Memory B cell (primary cell): ENCODE measurements at regions not wholly inside any gene's neighbourhood (a gene's known extent, or its start where the extent isn't known, plus 50 kb on each side); places are given as distances from the start of the nearest gene placed in this dataset.

Experiments used
- ATAC-seq: fragments of 150-1000 bp; cut with Tn5 transposase; 2 replicates; pipeline ENCODE4 v1.10.0; 2021; ENCODE audit warnings: low read depth, mild to moderate bottlenecking, moderate library complexity
- DNase-seq, 2 donors: peaks; one replicate each; pipeline ENCODE4 v3.0.0; 2022; ENCODE audit warnings: low spot score in 2 of 2
- H3K27ac Mint-ChIP-seq: one replicate; pipeline ENCODE4 v1.8.0; 2022; ENCODE audit warnings: mild to moderate bottlenecking, moderate library complexity, mixed read lengths
- H3K27me3 Mint-ChIP-seq: one replicate; pipeline ENCODE4 v1.8.0; 2022; ENCODE audit warnings: mixed read lengths
- H3K36me3 Mint-ChIP-seq: one replicate; pipeline ENCODE4 v1.8.0; 2022; ENCODE audit warnings: mild to moderate bottlenecking, mixed read lengths
- H3K4me1 Mint-ChIP-seq: one replicate; pipeline ENCODE4 v1.8.0; 2022; ENCODE audit warnings: mixed read lengths
- H3K4me3 Mint-ChIP-seq: one replicate; pipeline ENCODE4 v1.8.0; 2022; ENCODE audit warnings: mild to moderate bottlenecking, moderate library complexity, mixed read lengths
- H3K9me3 Mint-ChIP-seq: one replicate; pipeline ENCODE4 v1.8.0; 2022; ENCODE audit warnings: mixed read lengths

- no peaks in the 10 kb centered on the region for H3K36me3 Mint-ChIP-seq
- no peak overlapping the region for H3K4me3 Mint-ChIP-seq
- no peak overlapping the region for H3K27ac Mint-ChIP-seq
- DNase-seq (no peak), ATAC-seq (no peak)
- no peaks in the 10 kb centered on the region for H3K4me1 Mint-ChIP-seq
- H3K27me3 Mint-ChIP-seq = no peaks in the 10 kb centered on the region
- H3K9me3 Mint-ChIP-seq = no peaks in the 10 kb centered on the region
Observed at GRCh38 chr1:57729181-57729580, 305.3 kb upstream of the DAB1 start.

DNA sequence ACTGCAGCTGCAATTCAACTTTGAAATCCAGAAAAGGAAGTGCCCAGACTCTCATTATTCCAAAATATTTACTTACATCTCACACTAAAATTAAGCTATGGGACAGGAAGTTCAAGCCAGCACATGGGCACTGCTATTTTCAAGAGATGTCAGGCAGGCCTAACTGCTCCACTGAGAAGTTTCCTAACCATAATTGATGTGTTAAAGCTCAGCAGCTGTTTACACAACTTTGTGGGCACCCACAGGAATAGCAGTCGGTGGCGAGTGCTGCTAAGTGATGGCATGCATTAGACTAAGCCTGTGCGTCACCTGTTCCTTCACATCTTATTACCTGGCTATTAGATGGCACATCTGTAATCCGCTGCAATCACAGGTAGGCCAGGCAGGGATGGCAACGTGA is 303.3 kb upstream of the DAB1 start:
- Mint-ChIP-seq H3K27me3 (no peaks in the 10 kb centered on the region), H3K36me3 (no peaks in the 10 kb centered on the region), H3K9me3 (no peaks in the 10 kb centered on the region), H3K27ac (no peak overlapping the region), H3K4me1 (peaks cover 2% of the 10 kb centered on the region), H3K4me3 (no peak overlapping the region)
- no peak for ATAC-seq
- no peak for DNase-seq

GRCh38 chr1:57725318-57725717 is 301.5 kb upstream of the DAB1 start:
- Mint-ChIP-seq H3K27me3 (no peaks in the 10 kb centered on the region), H3K36me3 (no peaks in the 10 kb centered on the region), H3K4me3 (no peak overlapping the region), H3K9me3 (no peaks in the 10 kb centered on the region), H3K27ac (no peak overlapping the region), H3K4me1 (peaks cover 2% of the 10 kb centered on the region)
- ATAC-seq = no peak
- no peak for DNase-seq

GRCh38 chr1:57724535-57724934 is 300.7 kb upstream of the DAB1 start:
- no peak overlapping the region for H3K4me3 Mint-ChIP-seq
- no peaks in the 10 kb centered on the region for H3K9me3 Mint-ChIP-seq
- no peaks in the 10 kb centered on the region for H3K27me3 Mint-ChIP-seq
- DNase-seq (no peak), ATAC-seq (no peak)
- H3K4me1 Mint-ChIP-seq = peaks cover 2% of the 10 kb centered on the region
- no peaks in the 10 kb centered on the region for H3K36me3 Mint-ChIP-seq
- H3K27ac Mint-ChIP-seq = no peak overlapping the region

DNA sequence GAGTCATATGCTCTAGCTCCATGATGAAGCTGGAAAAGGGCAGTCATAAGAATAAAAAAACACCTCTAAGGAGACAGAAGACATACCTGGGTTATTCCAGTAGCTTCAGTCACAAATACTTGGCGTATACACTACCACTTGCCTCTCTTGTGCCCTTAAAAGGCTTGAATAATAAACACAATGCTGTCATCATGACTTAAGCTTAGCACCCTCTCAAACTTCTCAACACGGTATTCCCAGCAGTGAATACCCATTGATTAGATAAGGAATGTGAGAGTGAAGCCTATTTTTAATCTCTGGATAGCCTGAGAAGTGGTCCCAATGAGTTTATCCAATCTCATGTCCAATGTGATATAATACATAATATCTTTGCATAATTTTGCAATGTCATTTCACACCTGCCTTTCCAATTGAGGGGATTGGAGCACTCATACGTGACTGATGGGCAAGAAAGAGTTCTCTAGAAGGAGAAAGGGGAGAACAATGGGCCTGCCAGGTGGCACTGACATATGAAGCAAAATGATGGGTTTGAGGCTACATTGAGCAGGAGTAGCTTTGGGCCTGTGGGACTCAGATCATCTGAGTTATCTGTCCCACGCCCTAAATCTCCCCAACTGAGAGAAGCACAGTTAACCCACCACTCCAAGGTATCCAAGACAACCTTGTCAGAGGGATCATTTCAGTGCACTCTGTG is 298.6 kb upstream of the DAB1 start:
- no peaks in the 10 kb centered on the region for H3K9me3 Mint-ChIP-seq
- H3K36me3 Mint-ChIP-seq = no peaks in the 10 kb centered on the region
- peaks cover 2% of the 10 kb centered on the region for H3K4me1 Mint-ChIP-seq
- DNase-seq = no peak
- no peak for ATAC-seq
- no peaks in the 10 kb centered on the region for H3K27me3 Mint-ChIP-seq
- no peak overlapping the region for H3K27ac Mint-ChIP-seq
- no peak overlapping the region for H3K4me3 Mint-ChIP-seq

DNA sequence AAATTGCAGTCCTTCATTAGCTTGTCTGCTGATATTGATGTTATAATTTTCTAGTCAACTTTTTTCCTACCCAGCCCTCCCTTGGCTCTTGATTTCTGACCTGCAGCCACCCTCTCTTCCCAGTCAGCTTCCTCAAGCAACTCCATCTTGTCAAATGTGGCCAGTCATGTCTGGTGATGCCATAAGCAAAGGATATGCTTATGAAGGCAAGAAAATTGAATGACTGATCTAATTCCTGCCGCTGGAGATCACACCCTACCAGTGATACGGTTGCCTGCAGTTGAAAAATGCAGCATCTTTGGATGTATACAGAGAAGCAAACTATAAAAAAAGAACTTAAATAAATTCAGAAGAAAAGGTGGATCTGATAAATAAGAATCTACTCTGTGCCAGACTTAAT is 297.1 kb upstream of the DAB1 start:
- no peaks in the 10 kb centered on the region for H3K27me3 Mint-ChIP-seq
- no peaks in the 10 kb centered on the region for H3K9me3 Mint-ChIP-seq
- ATAC-seq (no peak), DNase-seq (no peak)
- H3K4me1 Mint-ChIP-seq = peaks cover 2% of the 10 kb centered on the region
- H3K4me3 Mint-ChIP-seq = no peak overlapping the region
- H3K27ac Mint-ChIP-seq = no peak overlapping the region
- no peaks in the 10 kb centered on the region for H3K36me3 Mint-ChIP-seq

- Mint-ChIP-seq H3K36me3 (no peaks in the 10 kb centered on the region), H3K4me3 (no peak overlapping the region), H3K4me1 (peaks cover 2% of the 10 kb centered on the region), H3K27me3 (no peaks in the 10 kb centered on the region), H3K9me3 (no peaks in the 10 kb centered on the region), H3K27ac (no peak overlapping the region)
- DNase-seq (no peak), ATAC-seq (no peak)
Observed at GRCh38 chr1:57719274-57719673, 295.4 kb upstream of the DAB1 start.

GRCh38 chr1:57713501-57713900 is 289.6 kb upstream of the DAB1 start:
- Mint-ChIP-seq H3K4me3 (no peak overlapping the region), H3K27me3 (peaks cover 8% of the 10 kb centered on the region), H3K36me3 (no peaks in the 10 kb centered on the region), H3K27ac (no peak overlapping the region), H3K4me1 (no peaks in the 10 kb centered on the region), H3K9me3 (no peaks in the 10 kb centered on the region)
- DNase-seq (no peak), ATAC-seq (no peak)

GRCh38 chr1:57712846-57713245 is 289.0 kb upstream of the DAB1 start:
- no peak overlapping the region for H3K4me3 Mint-ChIP-seq
- peaks cover 8% of the 10 kb centered on the region for H3K27me3 Mint-ChIP-seq
- DNase-seq = no peak
- H3K36me3 Mint-ChIP-seq = no peaks in the 10 kb centered on the region
- ATAC-seq = no peak
- no peaks in the 10 kb centered on the region for H3K4me1 Mint-ChIP-seq
- no peak overlapping the region for H3K27ac Mint-ChIP-seq
- H3K9me3 Mint-ChIP-seq = no peaks in the 10 kb centered on the region

DNA sequence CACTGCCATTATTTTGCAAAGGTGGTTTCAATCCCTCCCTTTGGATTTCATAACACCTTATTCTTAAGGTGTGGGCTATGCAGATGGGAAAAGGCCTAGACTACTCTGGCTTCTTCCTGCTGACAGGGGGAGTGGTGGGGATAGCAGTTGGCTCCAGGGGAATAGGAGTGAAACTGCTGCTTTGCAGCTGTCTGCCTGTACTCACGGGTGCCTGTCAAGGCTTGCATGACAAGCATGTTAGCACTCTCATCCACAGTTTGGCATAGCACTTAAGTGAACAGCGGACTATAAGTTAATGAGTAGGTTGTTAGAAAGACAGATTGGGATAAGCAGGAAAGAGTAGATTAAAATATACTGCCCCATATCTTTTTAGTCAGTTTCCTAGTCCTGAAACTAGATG is 287.5 kb upstream of the DAB1 start:
- no peak for ATAC-seq
- Mint-ChIP-seq H3K36me3 (no peaks in the 10 kb centered on the region), H3K27ac (no peak overlapping the region), H3K4me3 (no peak overlapping the region), H3K4me1 (no peaks in the 10 kb centered on the region), H3K27me3 (peaks cover 8% of the 10 kb centered on the region), H3K9me3 (peaks cover 2% of the 10 kb centered on the region)
- no peak for DNase-seq

DNA sequence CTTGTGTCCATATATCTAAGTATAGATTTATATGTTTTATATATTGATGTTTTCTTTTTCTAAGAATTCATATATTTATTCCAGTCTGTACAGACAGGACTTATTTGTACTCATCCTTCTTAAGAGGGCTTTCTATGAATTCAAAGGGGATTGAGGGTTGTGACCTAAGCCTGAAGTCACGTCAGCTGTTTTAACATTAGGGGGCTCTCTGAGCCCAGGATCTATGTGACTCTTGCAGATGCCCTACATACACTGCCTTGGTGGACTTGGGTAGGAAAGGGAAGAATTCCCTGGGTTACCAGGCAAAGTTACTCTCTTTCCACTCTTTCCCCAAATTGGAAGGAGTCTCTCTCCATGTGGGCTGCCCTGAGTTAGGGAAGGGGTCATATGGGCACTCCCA is 283.8 kb upstream of the DAB1 start:
- Mint-ChIP-seq H3K36me3 (no peaks in the 10 kb centered on the region), H3K4me3 (no peak overlapping the region), H3K9me3 (peaks cover 3% of the 10 kb centered on the region), H3K4me1 (no peaks in the 10 kb centered on the region), H3K27ac (no peak overlapping the region), H3K27me3 (peaks cover 4% of the 10 kb centered on the region)
- DNase-seq (no peak), ATAC-seq (no peak)

DNA sequence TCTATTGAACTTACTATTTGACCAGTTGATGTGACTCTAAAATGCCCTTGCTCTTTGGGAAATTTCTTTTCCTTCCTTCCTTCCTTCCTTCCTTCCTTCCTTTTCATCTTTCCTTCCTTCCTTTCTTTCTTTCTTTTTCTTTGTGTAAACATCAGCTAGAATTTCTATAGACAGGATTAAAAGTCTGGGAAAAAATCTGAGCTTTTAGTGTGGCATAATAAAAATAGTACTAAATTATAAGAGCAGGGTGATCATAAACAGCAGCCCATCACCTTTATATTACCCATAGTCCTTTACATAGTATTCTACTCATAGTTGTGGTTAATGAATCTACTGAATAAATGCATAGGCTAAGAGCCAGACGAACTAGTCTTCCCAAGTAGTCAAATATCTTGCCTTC is 281.0 kb upstream of the DAB1 start:
- Mint-ChIP-seq H3K27ac (no peak overlapping the region), H3K36me3 (no peaks in the 10 kb centered on the region), H3K9me3 (peaks cover 7% of the 10 kb centered on the region), H3K4me3 (no peak overlapping the region), H3K27me3 (peaks cover 2% of the 10 kb centered on the region), H3K4me1 (no peaks in the 10 kb centered on the region)
- ATAC-seq = no peak
- DNase-seq = no peak

DNA sequence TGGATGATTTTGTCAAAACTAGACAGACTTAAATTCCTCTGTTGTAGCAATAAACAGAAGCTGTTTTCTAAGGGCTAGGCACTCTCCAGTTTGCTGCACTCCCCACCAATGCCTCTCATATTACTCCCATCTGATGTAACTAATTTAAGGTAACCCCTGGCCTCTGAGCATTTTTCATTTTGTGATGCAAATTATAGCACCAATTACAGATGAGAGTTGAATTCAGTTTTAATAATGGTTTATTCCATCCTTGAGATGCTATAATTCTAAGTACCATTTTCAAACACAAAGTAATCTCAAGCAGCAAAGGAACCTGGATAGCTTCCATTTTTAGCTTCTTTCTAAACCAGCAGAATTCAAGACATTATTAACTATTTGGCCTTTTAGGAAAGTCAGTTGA is 280.4 kb upstream of the DAB1 start:
- Mint-ChIP-seq H3K27ac (no peak overlapping the region), H3K27me3 (peaks cover 2% of the 10 kb centered on the region), H3K4me3 (no peak overlapping the region), H3K36me3 (no peaks in the 10 kb centered on the region), H3K9me3 (peaks cover 7% of the 10 kb centered on the region), H3K4me1 (no peaks in the 10 kb centered on the region)
- DNase-seq (no peak), ATAC-seq (no peak)

DNA sequence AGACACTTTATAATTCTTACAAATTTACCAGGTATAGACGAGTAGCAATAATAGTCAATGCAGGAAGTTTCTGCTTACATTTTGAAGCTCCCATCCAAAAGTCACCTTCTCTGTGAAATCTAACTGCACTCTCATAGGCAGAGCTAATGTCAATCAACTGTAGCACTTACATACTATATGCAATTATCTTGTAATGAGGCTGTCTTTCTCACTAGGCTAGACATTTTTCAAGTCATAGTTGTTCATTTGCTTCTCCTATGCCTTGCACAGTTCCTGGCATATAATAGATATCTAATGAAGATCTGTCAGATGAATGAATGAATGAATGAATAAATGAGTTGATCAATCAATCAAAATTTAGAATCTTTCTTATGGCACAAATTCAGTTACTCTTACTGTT is 273.0 kb upstream of the DAB1 start:
- no peak for DNase-seq
- no peak for ATAC-seq
- H3K27me3 Mint-ChIP-seq = no peaks in the 10 kb centered on the region
- H3K4me3 Mint-ChIP-seq = no peak overlapping the region
- H3K27ac Mint-ChIP-seq = no peak overlapping the region
- H3K36me3 Mint-ChIP-seq = no peaks in the 10 kb centered on the region
- H3K4me1 Mint-ChIP-seq = no peaks in the 10 kb centered on the region
- peaks cover 7% of the 10 kb centered on the region for H3K9me3 Mint-ChIP-seq

GRCh38 chr1:57696043-57696442 is 272.2 kb upstream of the DAB1 start:
- H3K9me3 Mint-ChIP-seq = peaks cover 7% of the 10 kb centered on the region
- no peaks in the 10 kb centered on the region for H3K4me1 Mint-ChIP-seq
- no peak overlapping the region for H3K4me3 Mint-ChIP-seq
- H3K27me3 Mint-ChIP-seq = no peaks in the 10 kb centered on the region
- H3K27ac Mint-ChIP-seq = no peak overlapping the region
- ATAC-seq = no peak
- H3K36me3 Mint-ChIP-seq = no peaks in the 10 kb centered on the region
- DNase-seq = no peak
